BLaER1 treated with 17β-estradiol and CSF1 and Interleukin-3, amounts not matched to agents 10 nM and 100 nM (cell line): ENCODE measurements at regions not wholly inside any gene's neighbourhood (a gene's known extent, or its start where the extent isn't known, plus 50 kb on each side); places are given as distances from the start of the nearest gene placed in this dataset.

ENCODE experiments used
- H3K27ac ChIP-seq, 11 experiments: shearing (Covaris generic); formaldehyde crosslinking; 2 replicates each; pipeline ENCODE4 v1.8.1; 2022
- H3K27me3 ChIP-seq, 11 experiments: shearing (Covaris generic); formaldehyde crosslinking; 2 replicates each; pipeline ENCODE4 v1.8.1; 2022
- H3K36me3 ChIP-seq, 11 experiments: shearing (Covaris generic); formaldehyde crosslinking; 2 replicates each; pipeline ENCODE4 v1.8.1; 2022
- H3K4me1 ChIP-seq, 10 experiments: shearing (Covaris generic); formaldehyde crosslinking; 2 replicates each; pipeline ENCODE4 v1.8.1; 2022
- H3K4me2 ChIP-seq, 11 experiments: shearing (Covaris generic); formaldehyde crosslinking; 2 replicates each; pipeline ENCODE4 v1.8.1; 2022
- H3K4me3 ChIP-seq, 10 experiments: shearing (Covaris generic); formaldehyde crosslinking; 2 replicates each; pipeline ENCODE4 v1.8.1; 2022
- H3K9ac ChIP-seq, 11 experiments: shearing (Covaris generic); formaldehyde crosslinking; 2 replicates each; pipeline ENCODE4 v1.8.1; 2022
- H3K9me3 ChIP-seq, 11 experiments: shearing (Covaris generic); formaldehyde crosslinking; replicated peaks in 1 of 11; 2 replicates each; pipeline ENCODE4 v1.8.1; 2022
- H4K20me1 ChIP-seq, 11 experiments: shearing (Covaris generic); formaldehyde crosslinking; 2 replicates each; pipeline ENCODE4 v1.8.1; 2022
- Cebpa-rat ChIP-seq, 11 experiments: shearing (Covaris generic); IDR thresholded peaks; 2 replicates each; pipeline ENCODE4 v1.8.1; 2022

DNA sequence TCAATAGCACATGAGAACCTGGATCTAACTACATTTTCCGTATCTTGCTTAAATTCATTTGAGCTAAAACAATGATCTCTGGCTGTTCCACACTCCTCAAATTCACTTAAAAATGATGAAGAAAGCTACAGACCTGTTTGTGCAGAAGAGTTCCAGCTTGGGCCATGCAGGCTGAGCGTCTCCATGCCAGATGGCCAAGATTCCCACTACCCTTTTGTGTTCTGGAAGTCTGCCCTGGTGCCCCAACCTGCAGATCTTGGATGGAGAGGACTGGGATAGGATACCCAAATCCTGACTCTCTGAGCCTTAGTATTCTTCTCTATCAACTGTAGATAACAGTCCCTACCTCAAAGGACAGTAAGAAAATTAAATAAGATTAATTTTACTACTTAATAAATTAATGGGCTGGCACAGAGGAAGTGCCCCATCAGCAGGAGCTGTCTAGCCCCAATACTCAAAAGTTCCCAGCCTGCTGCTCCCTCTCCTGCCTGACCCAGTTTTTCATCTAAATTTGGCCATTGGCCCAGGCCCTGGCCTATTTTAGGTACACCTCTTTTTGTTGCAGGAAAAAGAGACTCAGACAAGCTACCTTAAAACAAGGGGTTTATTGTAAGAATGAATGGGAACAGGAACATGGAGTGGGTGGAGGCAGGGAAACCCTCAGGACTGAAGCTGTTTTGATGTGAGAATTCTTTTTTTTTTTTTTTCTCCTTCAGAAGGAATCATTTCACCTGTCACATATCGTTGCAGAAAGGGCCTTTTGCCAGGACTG, 81.4 kb upstream of the GRK3 start:
- Histone ChIP-seq H3K27me3 (no peaks in the 10 kb centered on the region), H3K9me3 (peaks cover 2 to 14% (median 10%) of the 10 kb centered on the region in 11 experiments; a peak in 16 of 22 replicates), H3K36me3 (peaks cover 8 to 30% (median 18%) of the 10 kb centered on the region in 11 experiments; a peak in 13 of 22 replicates), H3K4me3 (no peak overlapping the region), H3K9ac (no peak overlapping the region), H3K27ac (no peak overlapping the region), H3K4me2 (peak overlapping the region in 5 of 11 experiments; percentile 3 to 36 (median 28); a peak in 5 of 22 replicates), H4K20me1 (no peaks in the 10 kb centered on the region), H3K4me1 (peaks cover 0 to 30% (median 18%) of the 10 kb centered on the region in 10 experiments; a peak in 11 of 20 replicates)
- TF ChIP-seq Cebpa-rat (IDR thresholded peaks at IDR 0.05), result no peak

DNA sequence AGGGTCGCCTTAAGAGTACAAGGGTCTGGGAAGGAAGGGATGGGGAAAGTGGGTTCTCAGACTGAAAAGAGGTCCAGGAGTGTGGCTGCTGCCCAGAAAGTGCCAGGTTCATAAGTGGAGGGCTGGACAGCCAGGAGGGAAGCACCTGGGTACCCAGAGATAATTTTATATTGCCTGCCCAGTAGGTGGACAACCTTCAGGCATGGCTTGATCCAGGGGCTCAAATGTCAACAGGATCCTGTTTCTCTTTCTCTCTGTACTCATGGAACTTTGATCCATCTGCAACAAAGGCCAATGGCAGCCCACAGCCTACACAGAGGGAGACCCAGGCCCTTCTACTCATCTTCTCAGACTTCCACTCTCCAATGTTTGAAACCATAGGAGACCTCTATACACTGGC, 80.5 kb upstream of the GRK3 start:
- Histone ChIP-seq H3K9me3 (peaks cover 0 to 14% (median 8%) of the 10 kb centered on the region in 11 experiments; a peak in 12 of 22 replicates), H3K27ac (no peak overlapping the region), H4K20me1 (no peaks in the 10 kb centered on the region), H3K4me3 (no peak overlapping the region), H3K9ac (no peak overlapping the region), H3K4me2 (no peak overlapping the region), H3K4me1 (peaks cover 0 to 21% (median 10%) of the 10 kb centered on the region in 10 experiments; a peak in 11 of 20 replicates), H3K36me3 (peaks cover 8 to 28% (median 18%) of the 10 kb centered on the region in 11 experiments; a peak in 13 of 22 replicates), H3K27me3 (no peaks in the 10 kb centered on the region)
- TF ChIP-seq Cebpa-rat (IDR thresholded peaks at IDR 0.05), result no peak

DNA sequence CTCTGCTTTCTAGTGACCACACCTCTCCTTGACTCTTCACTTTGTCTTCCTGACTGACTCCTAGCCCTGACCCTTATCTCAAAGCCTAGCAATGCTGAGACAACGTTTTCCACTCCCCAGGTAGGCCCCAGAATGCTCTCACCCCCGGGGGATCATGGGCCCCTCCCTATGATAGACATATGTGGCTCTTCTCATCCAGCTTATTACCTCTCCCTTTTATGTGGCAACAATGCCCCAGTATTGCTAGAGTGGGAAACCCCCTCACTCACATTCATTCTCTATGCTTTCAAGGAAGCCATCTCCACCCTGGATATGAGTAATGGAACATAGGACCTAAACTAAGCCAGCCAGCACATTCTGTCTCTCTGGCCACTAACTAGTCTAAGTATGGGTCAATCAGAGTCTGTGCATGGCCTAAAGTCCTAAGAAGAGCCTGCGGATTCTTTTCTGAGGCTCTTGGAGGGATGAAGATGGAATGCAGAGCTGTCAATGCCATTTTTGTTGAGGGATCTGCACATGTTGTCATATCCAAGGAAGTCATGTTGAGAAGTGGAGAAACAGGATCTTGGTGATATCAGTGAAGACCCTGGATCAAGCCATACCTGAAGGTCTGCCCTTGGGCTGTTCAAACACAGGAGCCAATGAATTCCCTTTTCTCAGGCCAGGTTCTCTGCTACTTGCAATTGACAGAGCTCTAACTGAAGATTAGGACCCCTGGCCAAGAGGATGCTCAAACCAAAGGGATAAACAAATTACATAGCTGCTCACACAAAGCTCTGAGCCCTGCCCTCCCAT, 79.8 kb upstream of the GRK3 start:
- Histone ChIP-seq H3K27me3 (no peaks in the 10 kb centered on the region), H3K9me3 (peaks cover 0 to 16% (median 9%) of the 10 kb centered on the region in 11 experiments; a peak in 16 of 22 replicates), H3K4me2 (no peak overlapping the region), H4K20me1 (no peaks in the 10 kb centered on the region), H3K27ac (no peak overlapping the region), H3K36me3 (peaks cover 8 to 28% (median 20%) of the 10 kb centered on the region in 11 experiments; a peak in 13 of 22 replicates), H3K4me1 (peaks cover 0 to 17% (median 8%) of the 10 kb centered on the region in 10 experiments; a peak in 8 of 20 replicates), H3K9ac (no peak overlapping the region), H3K4me3 (no peak overlapping the region)
- TF ChIP-seq Cebpa-rat (IDR thresholded peaks at IDR 0.05), result no peak

GRCh38 chr22:25485626-25486545, 78.6 kb upstream of the GRK3 start:
- H3K36me3 ChIP-seq, result peaks cover 3 to 31% (median 19%) of the 10 kb centered on the region in 11 experiments; a peak in 14 of 22 replicates
- H3K9ac ChIP-seq, result no peak overlapping the region

DNA sequence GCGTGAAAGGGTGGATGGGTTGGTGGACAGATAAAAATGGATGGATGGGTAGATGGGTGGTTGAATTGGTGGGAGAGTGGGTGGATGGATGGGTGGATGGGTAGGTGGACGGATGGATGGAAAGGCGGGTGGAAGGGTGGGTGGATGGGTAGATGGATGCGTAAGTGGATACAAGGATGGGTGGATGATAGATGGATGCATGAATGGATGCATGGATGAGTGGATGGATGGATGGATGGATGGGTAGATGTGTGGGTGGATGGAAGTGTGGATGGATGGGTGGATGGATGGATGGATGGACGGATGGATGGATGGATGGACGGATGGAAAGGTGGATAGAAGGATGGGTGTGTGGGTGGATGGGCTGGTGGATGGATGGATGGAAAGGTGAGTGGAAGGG, 77.0 kb upstream of the GRK3 start:
- Histone ChIP-seq H3K4me3 (no peak overlapping the region), H3K9me3 (peaks cover 0 to 9% (median 7%) of the 10 kb centered on the region in 11 experiments; a peak in 13 of 22 replicates), H3K27ac (no peak overlapping the region), H3K27me3 (no peaks in the 10 kb centered on the region), H4K20me1 (no peaks in the 10 kb centered on the region), H3K4me2 (no peak overlapping the region), H3K36me3 (peaks cover 0 to 31% (median 14%) of the 10 kb centered on the region in 11 experiments; a peak in 9 of 22 replicates), H3K9ac (no peak overlapping the region), H3K4me1 (peaks cover 0 to 14% (median 8%) of the 10 kb centered on the region in 10 experiments; a peak in 10 of 20 replicates)
- TF ChIP-seq Cebpa-rat (IDR thresholded peaks at IDR 0.05), result no peak

More at GRCh38 chr22:25485626-25486545, 78.6 kb upstream of the GRK3 start:
- Histone ChIP-seq H3K27me3 (no peaks in the 10 kb centered on the region), H3K4me1 (peaks cover 0 to 17% (median 8%) of the 10 kb centered on the region in 10 experiments; a peak in 8 of 20 replicates), H3K4me3 (no peak overlapping the region), H3K4me2 (no peak overlapping the region), H3K9me3 (peaks cover 0 to 16% (median 10%) of the 10 kb centered on the region in 11 experiments; a peak in 17 of 22 replicates), H3K27ac (no peak overlapping the region), H4K20me1 (no peaks in the 10 kb centered on the region)
- no peak for TF ChIP-seq Cebpa-rat (IDR thresholded peaks at IDR 0.05)

- Histone ChIP-seq H3K27me3 (no peaks in the 10 kb centered on the region), H4K20me1 (no peaks in the 10 kb centered on the region), H3K36me3 (peaks cover 0 to 31% (median 14%) of the 10 kb centered on the region in 11 experiments; a peak in 9 of 22 replicates), H3K9ac (no peak overlapping the region), H3K4me3 (no peak overlapping the region), H3K4me2 (no peak overlapping the region), H3K9me3 (peaks cover 0 to 9% (median 7%) of the 10 kb centered on the region in 11 experiments; a peak in 13 of 22 replicates), H3K27ac (no peak overlapping the region), H3K4me1 (peaks cover 0 to 5% (median 1%) of the 10 kb centered on the region in 10 experiments; a peak in 8 of 20 replicates)
- no peak for TF ChIP-seq Cebpa-rat (IDR thresholded peaks at IDR 0.05)
These were observed 76.0 kb upstream of the GRK3 start for GRCh38 chr22:25488244-25489020.

GRCh38 chr22:25489947-25490346, 74.5 kb upstream of the GRK3 start:
- Histone ChIP-seq H3K4me2 (no peak overlapping the region), H3K27me3 (no peaks in the 10 kb centered on the region), H3K36me3 (peaks cover 0 to 20% (median 7%) of the 10 kb centered on the region in 11 experiments; a peak in 6 of 22 replicates), H3K9me3 (peaks cover 0 to 9% (median 7%) of the 10 kb centered on the region in 11 experiments; a peak in 13 of 22 replicates), H3K4me1 (peaks cover 0 to 13% (median 2%) of the 10 kb centered on the region in 10 experiments; a peak in 9 of 20 replicates), H4K20me1 (no peaks in the 10 kb centered on the region), H3K27ac (no peak overlapping the region), H3K4me3 (no peak overlapping the region), H3K9ac (no peak overlapping the region)
- no peak for TF ChIP-seq Cebpa-rat (IDR thresholded peaks at IDR 0.05)
